MV-4-11 (cell line): ENCODE measurements at regions not wholly inside any gene's neighbourhood (a gene's known extent, or its start where the extent isn't known, plus 50 kb on each side); places are given as distances from the start of the nearest gene placed in this dataset.
A peak's percentile ranks its signal among the peaks of the same experiment; 100 is the strongest.
"Not testable (repeated sequence)": the region's sequence is repeated elsewhere in the genome, so short reads cannot be mapped to it uniquely, and the experiment has no call there.

ENCODE experiments used
- DNase-seq: peaks from one replicate; lab custom pipeline; 2025; lab: John Stamatoyannopoulos, UW

- DNase-seq: not testable (repeated sequence)
These were observed 52.0 kb downstream of the SYT15B start for GRCh38 chr10:47711428-47711827.

DNA sequence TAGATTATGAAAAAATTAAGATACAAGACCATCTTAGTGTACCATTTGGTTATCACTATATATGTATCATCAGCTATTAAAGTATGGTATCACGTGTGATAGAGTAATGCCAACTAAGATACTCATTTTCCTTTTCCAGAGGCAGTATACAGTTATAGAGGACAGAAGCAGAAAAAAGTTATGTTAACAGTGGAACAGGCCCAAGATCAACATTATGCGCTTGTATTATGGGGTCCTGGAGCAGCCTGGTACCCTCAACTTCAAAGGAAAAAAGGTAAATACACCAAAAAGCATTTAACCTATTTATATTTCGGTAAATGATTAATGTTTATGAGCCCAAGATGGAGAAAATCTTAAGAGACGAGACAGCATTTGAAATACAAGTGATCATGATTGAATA, 52.9 kb downstream of the SYT15B start:
- not testable (repeated sequence) for DNase-seq

- DNase-seq: not testable (repeated sequence)
These were observed 57.5 kb downstream of the SYT15B start for GRCh38 chr10:47705698-47706414.

DNA sequence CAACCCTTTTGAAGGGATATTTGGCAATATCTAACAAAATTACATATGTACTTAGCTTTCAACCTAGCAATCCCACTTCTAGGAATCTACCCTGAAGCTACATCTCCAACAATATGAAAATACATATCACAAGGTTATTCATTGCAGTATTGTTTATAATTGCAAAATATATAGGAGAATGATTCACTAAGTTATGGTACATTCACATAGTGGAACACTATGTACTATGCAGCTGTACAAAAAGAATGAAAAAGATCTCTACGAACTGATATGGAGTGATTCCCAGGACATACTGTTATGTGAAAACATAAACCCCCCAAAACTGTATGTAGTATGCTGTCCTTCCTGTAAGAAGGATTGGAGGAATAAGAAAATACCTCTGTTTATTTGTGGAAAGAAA, 62.1 kb downstream of the SYT15B start:
- not testable (repeated sequence) for DNase-seq

- DNase-seq: not testable (repeated sequence)
These were observed 63.5 kb downstream of the SYT15B start for GRCh38 chr10:47699854-47700253.

- DNase-seq: not testable (repeated sequence)
These were observed 67.2 kb downstream of the SYT15B start for GRCh38 chr10:47696170-47696569.

DNA sequence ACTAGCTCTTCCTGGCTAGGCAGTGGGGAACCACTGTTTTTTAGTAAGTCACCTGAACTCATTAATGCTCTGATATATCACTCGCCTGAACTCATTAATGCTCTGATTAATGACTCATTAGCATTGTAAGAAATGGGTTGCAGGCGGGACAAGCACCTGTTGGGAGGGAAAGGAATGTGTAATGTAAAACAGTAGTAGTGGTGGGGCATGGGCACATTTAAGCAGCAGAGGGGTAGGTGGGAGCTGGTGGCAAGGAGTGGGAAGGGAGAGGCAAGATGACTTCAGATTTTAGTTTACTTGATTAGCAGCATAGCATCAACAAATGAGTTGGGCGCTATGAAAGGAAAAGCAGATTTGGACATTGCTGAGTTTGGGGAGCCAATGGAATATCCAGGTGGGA, 68.2 kb downstream of the SYT15B start:
- DNase-seq: not testable (repeated sequence)

- not testable (repeated sequence) for DNase-seq
These were observed 73.1 kb downstream of the SYT15B start for GRCh38 chr10:47690304-47690703.

- DNase-seq: not testable (repeated sequence)
These were observed 79.4 kb downstream of the SYT15B start for GRCh38 chr10:47683826-47684475.

GRCh38 chr10:47681638-47681990, 81.8 kb downstream of the SYT15B start:
- not testable (repeated sequence) for DNase-seq

DNA sequence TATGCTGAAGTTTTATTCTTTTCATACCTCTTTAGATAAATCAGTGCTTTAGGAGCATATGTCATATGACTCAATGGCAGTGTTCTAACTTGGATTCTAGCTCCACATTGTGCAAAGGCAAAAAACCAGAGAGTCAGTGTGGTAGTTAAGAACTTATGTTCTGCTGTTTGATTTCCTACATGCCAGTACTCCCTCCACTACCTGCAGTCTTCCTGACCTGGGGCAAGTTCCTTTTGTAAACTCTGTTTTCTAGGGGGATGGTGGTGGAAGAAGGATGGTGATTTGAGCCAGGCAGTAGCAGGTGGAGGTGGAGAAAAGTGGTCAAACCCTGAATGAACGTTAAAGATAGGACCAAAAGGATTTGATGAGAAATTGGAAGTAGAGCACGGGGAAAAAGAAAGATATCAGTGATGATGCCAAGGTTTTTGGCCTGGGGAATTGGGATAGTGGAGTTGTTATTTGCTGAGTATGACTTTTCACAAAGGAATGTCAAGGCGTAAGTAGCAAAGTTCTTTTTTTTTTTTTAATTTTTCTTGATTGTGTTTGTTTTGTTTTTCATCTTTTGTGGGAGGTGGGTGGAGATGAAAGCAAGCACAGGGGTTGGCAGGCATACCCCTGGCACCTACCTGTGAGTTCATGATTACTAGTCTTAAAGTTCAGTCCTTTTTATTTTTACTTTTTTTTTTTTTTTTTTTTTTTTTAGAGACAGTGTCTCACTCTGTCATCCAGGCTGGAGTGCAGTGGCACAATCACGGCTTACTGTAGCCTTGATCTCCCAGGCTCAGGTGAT, 82.3 kb downstream of the SYT15B start:
- DNase-seq: not testable (repeated sequence)

DNA sequence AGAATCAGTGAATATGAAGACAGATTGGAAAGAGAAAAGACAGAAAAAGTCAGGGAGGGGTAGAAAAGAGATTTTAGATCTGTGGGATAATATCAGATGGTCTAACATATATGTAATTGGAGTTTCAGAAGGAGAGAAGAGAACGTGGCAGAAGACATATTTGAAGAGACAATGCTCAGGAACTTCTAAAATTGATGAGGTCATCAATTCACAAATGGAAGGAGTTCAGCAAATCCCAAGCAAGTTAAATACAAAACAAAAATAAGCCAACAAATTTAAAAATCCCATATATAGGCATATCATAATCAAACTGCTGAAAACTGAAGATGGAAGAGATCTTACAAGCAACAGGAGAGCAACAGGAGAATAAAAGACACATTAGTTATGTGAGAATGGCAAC, 87.3 kb downstream of the SYT15B start:
- not testable (repeated sequence) for DNase-seq

DNA sequence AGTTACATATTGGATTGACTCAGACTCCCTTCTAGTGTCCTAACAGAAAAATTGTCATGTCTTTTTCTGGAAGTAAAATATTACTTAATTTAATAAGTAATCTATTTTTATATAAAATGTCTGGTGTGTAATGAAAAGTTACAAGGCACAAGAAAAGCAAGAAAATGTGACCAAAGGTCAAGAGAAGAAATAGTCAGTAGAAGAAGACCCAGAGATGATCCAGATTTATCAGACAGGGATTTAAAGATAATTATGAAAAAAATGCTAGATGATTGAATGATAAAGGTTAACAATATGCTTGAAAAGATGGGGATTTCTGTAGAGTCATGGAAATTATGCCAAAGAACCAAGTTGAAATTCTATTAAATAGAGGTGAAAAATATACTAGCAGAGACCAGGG, 87.8 kb downstream of the SYT15B start:
- not testable (repeated sequence) for DNase-seq

DNA sequence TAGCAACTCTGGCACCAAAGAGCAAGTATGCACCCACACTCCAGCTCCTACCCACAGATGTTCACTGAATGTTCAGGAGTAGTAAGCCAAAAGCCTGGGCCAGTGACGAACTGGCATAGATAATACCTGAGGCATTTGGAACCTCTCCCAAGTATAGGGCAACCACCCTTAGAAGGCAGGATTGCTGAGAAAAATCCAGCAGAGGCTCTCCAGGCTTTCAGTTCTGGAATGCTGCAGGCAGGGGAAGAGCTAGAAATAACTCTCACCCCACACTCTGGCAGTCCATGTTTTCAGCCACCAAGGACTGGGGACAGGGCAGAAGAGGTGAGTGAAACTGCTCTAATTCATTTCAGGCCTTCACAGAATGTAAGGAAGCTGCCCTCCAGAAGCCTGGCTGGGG, 90.3 kb downstream of the SYT15B start:
- DNase-seq: not testable (repeated sequence)

- DNase-seq: peak; percentile 56
These were observed 92.5 kb downstream of the SYT15B start for GRCh38 chr10:47670857-47671256.

GRCh38 chr10:47661955-47662577, 101.3 kb downstream of the SYT15B start:
- DNase-seq: not testable (repeated sequence)

GRCh38 chr10:47656732-47657131, 106.7 kb downstream of the SYT15B start:
- DNase-seq: not testable (repeated sequence)

DNA sequence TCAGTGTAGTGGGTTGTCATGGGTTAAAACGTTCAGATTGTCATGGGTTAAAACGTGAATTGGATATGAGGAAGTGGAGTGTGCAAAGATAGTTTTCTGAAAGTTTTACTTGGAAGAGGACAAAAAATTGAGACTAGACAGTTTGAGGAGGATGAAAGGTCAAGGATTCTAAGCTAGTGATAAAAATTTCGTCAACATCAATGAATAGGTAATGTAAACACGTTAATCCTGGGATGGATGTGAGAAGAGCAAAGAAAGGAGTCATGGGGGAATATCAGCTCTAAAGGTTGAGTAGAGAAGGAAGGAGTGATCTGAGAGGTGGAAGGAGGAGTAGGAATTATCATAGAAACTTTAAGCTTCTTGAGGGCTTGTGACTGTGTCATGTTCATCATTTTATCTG, 109.2 kb downstream of the SYT15B start:
- DNase-seq: not testable (repeated sequence)

DNA sequence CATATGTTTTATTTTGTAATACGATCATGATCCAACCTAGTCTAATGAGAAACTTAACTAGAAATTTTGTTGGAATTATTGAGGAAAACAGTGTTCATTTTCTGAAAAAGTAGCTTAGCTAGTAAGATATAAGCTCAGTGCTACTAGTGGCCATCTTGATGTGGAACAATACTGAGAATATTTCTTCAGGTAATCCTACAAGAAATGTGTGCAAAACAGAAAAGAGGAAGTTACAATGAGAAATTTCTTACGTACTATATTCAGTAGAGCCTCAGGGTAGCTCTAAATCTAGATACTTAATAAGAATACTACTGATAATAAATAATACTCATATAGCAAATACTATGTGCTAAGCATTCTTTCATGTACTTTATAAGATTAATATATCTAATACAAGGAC, 114.8 kb downstream of the SYT15B start:
- not testable (repeated sequence) for DNase-seq

GRCh38 chr10:47647523-47648101, 115.8 kb downstream of the SYT15B start:
- DNase-seq: not testable (repeated sequence)

DNA sequence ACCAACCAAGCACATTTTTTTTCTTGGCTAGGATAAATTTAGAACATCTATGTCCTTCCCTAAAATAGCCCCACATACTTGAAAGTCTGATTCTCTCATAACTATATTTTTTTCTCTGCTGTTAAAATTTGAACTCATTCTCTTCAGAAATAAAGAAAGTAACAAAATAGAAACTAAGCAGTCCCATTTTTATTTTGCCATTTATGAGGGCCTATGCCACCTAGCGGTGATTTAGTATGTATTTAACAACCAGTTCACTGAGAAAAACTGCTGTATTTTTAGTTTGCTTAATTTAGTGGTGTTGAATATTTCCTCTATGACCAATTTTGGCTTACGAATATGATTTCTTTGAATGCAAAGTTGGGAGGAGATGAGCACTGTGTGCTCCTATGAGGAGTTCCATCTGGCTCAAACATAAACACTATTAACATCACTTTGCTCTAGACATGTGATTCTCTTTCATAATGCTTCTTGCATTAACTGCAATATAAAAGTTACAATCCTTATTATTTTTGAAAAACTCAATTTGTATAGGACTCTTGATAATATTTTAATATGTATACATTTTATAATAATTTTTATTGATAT, 116.6 kb downstream of the SYT15B start:
- DNase-seq: not testable (repeated sequence)
